ENCODE measurements at regions not wholly inside any gene's neighbourhood (a gene's known extent, or its start where the extent isn't known, plus 50 kb on each side); places are given as distances from the start of the nearest gene placed in this dataset.

- TF ChIP-seq, protein P1, sequence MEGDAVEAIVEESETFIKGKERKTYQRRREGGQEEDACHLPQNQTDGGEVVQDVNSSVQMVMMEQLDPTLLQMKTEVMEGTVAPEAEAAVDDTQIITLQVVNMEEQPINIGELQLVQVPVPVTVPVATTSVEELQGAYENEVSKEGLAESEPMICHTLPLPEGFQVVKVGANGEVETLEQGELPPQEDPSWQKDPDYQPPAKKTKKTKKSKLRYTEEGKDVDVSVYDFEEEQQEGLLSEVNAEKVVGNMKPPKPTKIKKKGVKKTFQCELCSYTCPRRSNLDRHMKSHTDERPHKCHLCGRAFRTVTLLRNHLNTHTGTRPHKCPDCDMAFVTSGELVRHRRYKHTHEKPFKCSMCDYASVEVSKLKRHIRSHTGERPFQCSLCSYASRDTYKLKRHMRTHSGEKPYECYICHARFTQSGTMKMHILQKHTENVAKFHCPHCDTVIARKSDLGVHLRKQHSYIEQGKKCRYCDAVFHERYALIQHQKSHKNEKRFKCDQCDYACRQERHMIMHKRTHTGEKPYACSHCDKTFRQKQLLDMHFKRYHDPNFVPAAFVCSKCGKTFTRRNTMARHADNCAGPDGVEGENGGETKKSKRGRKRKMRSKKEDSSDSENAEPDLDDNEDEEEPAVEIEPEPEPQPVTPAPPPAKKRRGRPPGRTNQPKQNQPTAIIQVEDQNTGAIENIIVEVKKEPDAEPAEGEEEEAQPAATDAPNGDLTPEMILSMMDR (IDR thresholded peaks at IDR 0.05) = no peak
- TF ChIP-seq EP300 (IDR thresholded peaks at IDR 0.05) = no peak
- TF ChIP-seq POLR2A (IDR thresholded peaks at IDR 0.05) = no peak
Observed at GRCh38 chr3:106365061-106365691, 496.4 kb upstream of the CBLB start.
